ENCODE measurements at regions not wholly inside any gene's neighbourhood (a gene's known extent, or its start where the extent isn't known, plus 50 kb on each side); places are given as distances from the start of the nearest gene placed in this dataset.

- Mint-ChIP-seq H3K36me3 (peaks cover 14% of the 10 kb centered on the region), H3K4me1 (peaks cover 62 to 71% (median 70%) of the 10 kb centered on the region in 3 donors)
These were observed 67.5 kb upstream of the AKAP13 start for GRCh38 chr15:85312929-85313331.

GRCh38 chr15:85313339-85313738 is 67.1 kb upstream of the AKAP13 start:
- Mint-ChIP-seq H3K4me1 (peaks cover 64 to 71% (median 70%) of the 10 kb centered on the region in 3 donors), H3K36me3 (peaks cover 11% of the 10 kb centered on the region), H3K27me3 (no peaks in the 10 kb centered on the region), H3K4me3 (peak overlapping the region in 3 of 4 donors; percentile 80 to 91 (median 82)), H3K27ac (peak overlapping the region; percentile 82 to 94 (median 93)), H3K9me3 (peaks cover 0 to 2% (median 0%) of the 10 kb centered on the region in 3 donors)

More at GRCh38 chr15:85312929-85313331, 67.5 kb upstream of the AKAP13 start:
- peak overlapping the region; percentile 82 to 94 (median 93) for H3K27ac Mint-ChIP-seq
- H3K9me3 Mint-ChIP-seq = peaks cover 0 to 2% (median 0%) of the 10 kb centered on the region in 3 donors
- peak overlapping the region; percentile 70 to 91 (median 81) for H3K4me3 Mint-ChIP-seq
- H3K27me3 Mint-ChIP-seq = no peaks in the 10 kb centered on the region

GRCh38 chr15:85314146-85314545 is 66.3 kb upstream of the AKAP13 start:
- Mint-ChIP-seq H3K27ac (peak overlapping the region in 1 of 3 donors; percentile 47), H3K27me3 (no peaks in the 10 kb centered on the region), H3K4me1 (peaks cover 65 to 70% (median 68%) of the 10 kb centered on the region in 3 donors), H3K36me3 (peaks cover 14% of the 10 kb centered on the region), H3K4me3 (no peak overlapping the region), H3K9me3 (peaks cover 0 to 2% (median 0%) of the 10 kb centered on the region in 3 donors)

- peak overlapping the region in 1 of 3 donors; percentile 79 for H3K27ac Mint-ChIP-seq
- H3K4me1 Mint-ChIP-seq = peaks cover 63 to 73% (median 64%) of the 10 kb centered on the region in 3 donors
- H3K4me3 Mint-ChIP-seq = no peak overlapping the region
These were observed 65.8 kb upstream of the AKAP13 start for GRCh38 chr15:85314633-85315032.

GRCh38 chr15:85316244-85316934 is 64.0 kb upstream of the AKAP13 start:
- H3K9me3 Mint-ChIP-seq = peaks cover 0 to 2% (median 0%) of the 10 kb centered on the region in 3 donors
- H3K36me3 Mint-ChIP-seq = peaks cover 25% of the 10 kb centered on the region
- peak overlapping the region in 3 of 4 donors; percentile 48 to 86 (median 79) for H3K4me3 Mint-ChIP-seq
- H3K27me3 Mint-ChIP-seq = no peaks in the 10 kb centered on the region
- peak overlapping the region; percentile 76 to 91 (median 79) for H3K27ac Mint-ChIP-seq
- peaks cover 50 to 65% (median 60%) of the 10 kb centered on the region in 3 donors for H3K4me1 Mint-ChIP-seq

More at GRCh38 chr15:85314633-85315032, 65.8 kb upstream of the AKAP13 start:
- Mint-ChIP-seq H3K36me3 (peaks cover 18% of the 10 kb centered on the region), H3K9me3 (peaks cover 0 to 2% (median 0%) of the 10 kb centered on the region in 3 donors), H3K27me3 (no peaks in the 10 kb centered on the region)

- H3K4me3 Mint-ChIP-seq = peak overlapping the region in 3 of 4 donors; percentile 3 to 84 (median 59)
- no peaks in the 10 kb centered on the region for H3K27me3 Mint-ChIP-seq
- peak overlapping the region in 2 of 3 donors; percentile 27 to 75 for H3K27ac Mint-ChIP-seq
- peaks cover 27% of the 10 kb centered on the region for H3K36me3 Mint-ChIP-seq
- H3K9me3 Mint-ChIP-seq = peaks cover 0 to 5% (median 0%) of the 10 kb centered on the region in 3 donors
- H3K4me1 Mint-ChIP-seq = peaks cover 36 to 53% (median 46%) of the 10 kb centered on the region in 3 donors
These were observed 62.2 kb upstream of the AKAP13 start for GRCh38 chr15:85318048-85318731.

- peak overlapping the region in 2 of 3 donors; percentile 27 to 43 for H3K27ac Mint-ChIP-seq
- H3K4me3 Mint-ChIP-seq = peak overlapping the region in 3 of 4 donors; percentile 3 to 59 (median 53)
- H3K27me3 Mint-ChIP-seq = no peaks in the 10 kb centered on the region
- H3K9me3 Mint-ChIP-seq = peaks cover 0 to 6% (median 0%) of the 10 kb centered on the region in 3 donors
- H3K36me3 Mint-ChIP-seq = peaks cover 27% of the 10 kb centered on the region
- H3K4me1 Mint-ChIP-seq = peaks cover 33 to 54% (median 41%) of the 10 kb centered on the region in 3 donors
These were observed 61.7 kb upstream of the AKAP13 start for GRCh38 chr15:85318732-85319076.

GRCh38 chr15:85324202-85324601 is 56.2 kb upstream of the AKAP13 start:
- H3K4me1 Mint-ChIP-seq = peaks cover 33 to 53% (median 36%) of the 10 kb centered on the region in 3 donors
- no peaks in the 10 kb centered on the region for H3K27me3 Mint-ChIP-seq
- H3K27ac Mint-ChIP-seq = peak overlapping the region; percentile 71 to 88 (median 85)
- H3K9me3 Mint-ChIP-seq = peaks cover 0 to 6% (median 0%) of the 10 kb centered on the region in 3 donors
- H3K4me3 Mint-ChIP-seq = peak overlapping the region in 3 of 4 donors; percentile 53 to 63 (median 61)
- peaks cover 15% of the 10 kb centered on the region for H3K36me3 Mint-ChIP-seq

- Mint-ChIP-seq H3K27ac (peak overlapping the region; percentile 93 to 98 (median 97)), H3K4me3 (peak overlapping the region in 3 of 4 donors; percentile 67 to 87 (median 80)), H3K36me3 (peaks cover 6% of the 10 kb centered on the region), H3K27me3 (no peaks in the 10 kb centered on the region), H3K4me1 (peaks cover 42 to 54% (median 52%) of the 10 kb centered on the region in 3 donors), H3K9me3 (peaks cover 0 to 6% (median 0%) of the 10 kb centered on the region in 3 donors)
These were observed 54.6 kb upstream of the AKAP13 start for GRCh38 chr15:85325834-85326233.

- Mint-ChIP-seq H3K4me3 (peak overlapping the region in 2 of 4 donors; percentile 67 to 80), H3K36me3 (peaks cover 5% of the 10 kb centered on the region), H3K4me1 (peaks cover 47 to 59% (median 56%) of the 10 kb centered on the region in 3 donors), H3K27me3 (no peaks in the 10 kb centered on the region), H3K9me3 (peaks cover 0 to 6% (median 0%) of the 10 kb centered on the region in 3 donors), H3K27ac (peak overlapping the region; percentile 93 to 97 (median 93))
These were observed 54.1 kb upstream of the AKAP13 start for GRCh38 chr15:85326291-85326690.

GRCh38 chr15:85327820-85328219 is 52.6 kb upstream of the AKAP13 start:
- no peaks in the 10 kb centered on the region for H3K27me3 Mint-ChIP-seq
- H3K4me3 Mint-ChIP-seq = peak overlapping the region; percentile 89 to 97 (median 92)
- H3K9me3 Mint-ChIP-seq = peaks cover 0 to 5% (median 0%) of the 10 kb centered on the region in 3 donors
- H3K4me1 Mint-ChIP-seq = peaks cover 57 to 67% (median 64%) of the 10 kb centered on the region in 3 donors
- H3K27ac Mint-ChIP-seq = peak overlapping the region; percentile 93 to 99 (median 98)
- peaks cover 3% of the 10 kb centered on the region for H3K36me3 Mint-ChIP-seq

GRCh38 chr15:85329561-85330422 is 50.6 kb upstream of the AKAP13 start:
- Mint-ChIP-seq H3K27ac (peak overlapping the region; percentile 93 to 99 (median 98)), H3K36me3 (no peaks in the 10 kb centered on the region), H3K4me1 (peaks cover 56 to 66% (median 63%) of the 10 kb centered on the region in 3 donors), H3K9me3 (no peaks in the 10 kb centered on the region), H3K4me3 (peak overlapping the region; percentile 89 to 97 (median 92)), H3K27me3 (no peaks in the 10 kb centered on the region)
